SH-SY5Y (cell line): ENCODE measurements at regions not wholly inside any gene's neighbourhood (a gene's known extent, or its start where the extent isn't known, plus 50 kb on each side); places are given as distances from the start of the nearest gene placed in this dataset.

Source experiments
- GATA2 ChIP-seq: IDR thresholded peaks from 2 replicates; pipeline ENCODE4 v1.6.1; 2011; ENCODE audit warnings: mild to moderate bottlenecking, low read depth, low read length
- GATA3 ChIP-seq: IDR thresholded peaks from 2 replicates; pipeline ENCODE4 v1.6.1; 2011; ENCODE audit warnings: low read depth, mild to moderate bottlenecking, low read length, moderate library complexity

DNA sequence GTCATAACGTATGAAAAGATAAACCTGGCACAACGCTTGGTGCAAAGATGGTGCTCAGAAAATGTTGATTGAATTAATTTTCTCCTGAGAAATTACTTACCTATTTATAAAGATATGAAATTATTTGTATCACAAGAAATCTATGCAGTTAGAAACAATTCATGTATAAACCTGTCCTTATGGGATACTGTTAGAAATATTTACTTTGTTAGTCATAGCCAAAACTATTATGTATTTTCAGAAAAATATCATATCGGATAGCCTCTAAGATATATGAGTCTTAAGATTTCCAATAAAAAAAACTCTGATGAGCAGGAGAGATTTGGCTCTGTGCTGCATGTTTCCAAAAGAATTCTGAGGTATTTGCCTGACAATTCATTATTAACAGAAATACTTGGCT is 880.7 kb downstream of the LRRTM4 start:
- no peak for TF ChIP-seq GATA3
- TF ChIP-seq GATA2 = no peak
